H9 (cell line): ENCODE measurements at regions not wholly inside any gene's neighbourhood (a gene's known extent, or its start where the extent isn't known, plus 50 kb on each side); places are given as distances from the start of the nearest gene placed in this dataset.

Experiments
- DNase-seq: peaks from one replicate; pipeline ENCODE4 v3.0.0-alpha.2; 2017
- H2AFZ ChIP-seq: one replicate; pipeline ENCODE4 v1.6.1; 2013; ENCODE audit warnings: mild to moderate bottlenecking, low read length, control low read depth, moderate library complexity
- H2AK5ac ChIP-seq: 2 replicates; pipeline ENCODE4 v1.6.1; 2013; ENCODE audit warnings: low read length, control low read depth, mixed read lengths; ENCODE audit not compliant: insufficient read length
- H2BK120ac ChIP-seq: one replicate; pipeline ENCODE4 v1.6.1; 2013; ENCODE audit warnings: low read depth, mild to moderate bottlenecking, low read length, control low read depth, inconsistent platforms; ENCODE audit not compliant: poor library complexity, severe bottlenecking
- H2BK12ac ChIP-seq: 2 replicates; pipeline ENCODE4 v1.6.1; 2013; ENCODE audit warnings: low read length, control low read depth, mixed read lengths, low read depth; ENCODE audit not compliant: insufficient read length
- H2BK15ac ChIP-seq: 2 replicates; pipeline ENCODE4 v1.6.1; 2013; ENCODE audit warnings: low read depth, low read length, control low read depth
- H2BK20ac ChIP-seq: one replicate; pipeline ENCODE4 v1.6.1; 2013; ENCODE audit warnings: low read depth, mild to moderate bottlenecking, low read length, control low read depth, inconsistent platforms; ENCODE audit not compliant: poor library complexity, severe bottlenecking
- H2BK5ac ChIP-seq: 2 replicates; pipeline ENCODE4 v1.6.1; 2013; ENCODE audit warnings: low read length, control low read depth, mixed read lengths; ENCODE audit not compliant: insufficient read length
- H3K14ac ChIP-seq: 2 replicates; pipeline ENCODE4 v1.6.1; 2013; ENCODE audit warnings: low read length, control low read depth; ENCODE audit not compliant: insufficient read depth
- H3K18ac ChIP-seq: 2 replicates; pipeline ENCODE4 v1.6.1; 2013; ENCODE audit warnings: low read depth, mild to moderate bottlenecking, mixed read lengths, low read length, control low read depth; ENCODE audit not compliant: insufficient read length
- H3K23ac ChIP-seq: 2 replicates; pipeline ENCODE4 v1.6.1; 2013; ENCODE audit warnings: low read length, control low read depth, mixed read lengths, low read depth; ENCODE audit not compliant: insufficient read length
- H3K23me2 ChIP-seq: 2 replicates; pipeline ENCODE4 v1.6.1; 2013; ENCODE audit warnings: low read depth, mild to moderate bottlenecking, mixed read lengths, low read length, control low read depth; ENCODE audit not compliant: insufficient read length, poor library complexity, severe bottlenecking
- H3K27ac ChIP-seq: 2 replicates; pipeline ENCODE4 v1.5.1; 2013; ENCODE audit warnings: low read length, control low read depth, mixed read lengths, low read depth; ENCODE audit not compliant: insufficient read length
- H3K27me3 ChIP-seq: 2 replicates; pipeline ENCODE4 v1.6.1; 2013; ENCODE audit warnings: low read length, control low read depth, inconsistent platforms; ENCODE audit not compliant: insufficient read depth
- H3K4ac ChIP-seq: 2 replicates; pipeline ENCODE4 v1.6.1; 2013; ENCODE audit warnings: low read depth, mild to moderate bottlenecking, control low read depth, inconsistent platforms, low read length, moderate library complexity
- H3K4me1 ChIP-seq: 2 replicates; pipeline ENCODE4 v1.6.1; 2013; ENCODE audit warnings: low read length, control low read depth, inconsistent platforms; ENCODE audit not compliant: insufficient read depth
- H3K4me2 ChIP-seq: 2 replicates; pipeline ENCODE4 v1.6.1; 2013; ENCODE audit warnings: low read length, control low read depth, mixed read lengths; ENCODE audit not compliant: insufficient read length, insufficient read depth
- H3K56ac ChIP-seq: 2 replicates; pipeline ENCODE4 v1.6.1; 2013; ENCODE audit warnings: low read depth, mild to moderate bottlenecking, mixed read lengths, low read length, control low read depth; ENCODE audit not compliant: insufficient read length
- H3K79me1 ChIP-seq: 2 replicates; pipeline ENCODE4 v1.6.1; 2013; ENCODE audit warnings: low read depth, mild to moderate bottlenecking, moderate library complexity, low read length, control low read depth, inconsistent platforms; ENCODE audit not compliant: insufficient read depth, poor library complexity, severe bottlenecking
- H3K79me2 ChIP-seq: 2 replicates; pipeline ENCODE4 v1.6.1; 2013; ENCODE audit warnings: low read length, control low read depth, inconsistent platforms; ENCODE audit not compliant: insufficient read depth
- H3K9ac ChIP-seq: 2 replicates; pipeline ENCODE4 v1.6.1; 2013; ENCODE audit warnings: low read length, control low read depth, mixed read lengths; ENCODE audit not compliant: insufficient read length; ENCODE audit errors: extremely low read depth
- H3K9me3 ChIP-seq: one replicate; pipeline ENCODE4 v1.6.1; 2013; ENCODE audit warnings: low read depth, low read length, inconsistent platforms; ENCODE audit not compliant: control insufficient read depth
- H3T11ph ChIP-seq: one replicate; pipeline ENCODE4 v1.6.1; 2013; ENCODE audit warnings: mild to moderate bottlenecking, low read length, control low read depth, inconsistent platforms
- H4K20me1 ChIP-seq: one replicate; pipeline ENCODE4 v1.6.1; 2013; ENCODE audit not compliant: control insufficient read depth, insufficient read length, insufficient read depth
- H4K5ac ChIP-seq: 2 replicates; pipeline ENCODE4 v1.6.1; 2013; ENCODE audit warnings: low read depth, mild to moderate bottlenecking, mixed read lengths, low read length, control low read depth; ENCODE audit not compliant: insufficient read length
- H4K8ac ChIP-seq: replicated peaks from 2 replicates; pipeline ENCODE4 v1.6.1; 2013; ENCODE audit warnings: low read length, control low read depth, mixed read lengths, low read depth; ENCODE audit not compliant: insufficient read length
- H4K91ac ChIP-seq: 2 replicates; pipeline ENCODE4 v1.6.1; 2013; ENCODE audit warnings: low read depth, mild to moderate bottlenecking, moderate library complexity, mixed read lengths, low read length, control low read depth; ENCODE audit not compliant: insufficient read length
- H3K27ac Mint-ChIP-seq, 3 experiments: 2 replicates in 2 of 3; 3 replicates in 1 of 3; pipeline ENCODE4 v1.8.0; 2020 to 2021; ENCODE audit warnings: mixed read lengths in 3 of 3, mild to moderate bottlenecking in 1 of 3, moderate library complexity in 1 of 3
- H3K27me3 Mint-ChIP-seq: 2 replicates; pipeline ENCODE4 v1.8.0; 2021; ENCODE audit warnings: low read depth, mild to moderate bottlenecking, moderate library complexity, mixed read lengths
- H3K36me3 Mint-ChIP-seq, 3 experiments: 2 replicates in 2 of 3; 3 replicates in 1 of 3; pipeline ENCODE4 v1.8.0; 2020 to 2021; ENCODE audit warnings: low read depth in 3 of 3, mixed read lengths in 3 of 3; ENCODE audit not compliant: insufficient read depth in 1 of 3
- H3K4me1 Mint-ChIP-seq, 2 experiments: 2 replicates each; pipeline ENCODE4 v1.8.0; 2020; ENCODE audit warnings: mixed read lengths in 2 of 2
- H3K4me3 Mint-ChIP-seq, 2 experiments: 2 replicates in 1 of 2; 3 replicates in 1 of 2; pipeline ENCODE4 v1.8.0; 2020 to 2021; ENCODE audit warnings: mild to moderate bottlenecking in 2 of 2, mixed read lengths in 2 of 2, moderate library complexity in 1 of 2
- H3K9me3 Mint-ChIP-seq, 2 experiments: 2 replicates in 1 of 2; 3 replicates in 1 of 2; pipeline ENCODE4 v1.8.0; 2020; ENCODE audit warnings: mild to moderate bottlenecking in 2 of 2, mixed read lengths in 2 of 2, moderate library complexity in 1 of 2
- CTCF ChIP-seq: fragments of 200-600 bp; sonication (generic); conservative IDR thresholded peaks from 3 replicates; pipeline ENCODE4 v1.8.0; 2021; ENCODE audit warnings: antibody characterized with exemption, mild to moderate bottlenecking
- WGBS: extraction: QIAGEN DNeasy Blood & Tissue Kit; methylation state at CpG from one replicate; pipeline ENCODE4 v1.1.7; 2013; ENCODE audit warnings: missing lambda C conversion rate, low lambda C conversion rate, mixed read lengths; ENCODE audit not compliant: insufficient read length; ENCODE audit errors: extremely low coverage; 5-methylcytosine and 5-hydroxymethylcytosine counted together

- H4K8ac ChIP-seq, result no peak overlapping the region
- no peak overlapping the region for H3K56ac ChIP-seq
- H2AK5ac ChIP-seq, result no peak overlapping the region
- no peaks in the 10 kb centered on the region for H3K9me3 ChIP-seq
- no peak overlapping the region for H3K4me3 Mint-ChIP-seq
- H3K9ac ChIP-seq, result no peak overlapping the region
- H3K36me3 Mint-ChIP-seq, result peaks cover 0 to 5% (median 0%) of the 10 kb centered on the region in 3 experiments; a peak in 2 of 7 replicates
- H2AFZ ChIP-seq, result no peak overlapping the region
- H3K4me1 ChIP-seq, result no peaks in the 10 kb centered on the region
- no peak overlapping the region for H2BK120ac ChIP-seq
- H3K4ac ChIP-seq, result no peak overlapping the region
- H3K23ac ChIP-seq, result no peak overlapping the region
- H3K27ac Mint-ChIP-seq, result no peak overlapping the region
- H3T11ph ChIP-seq, result no peak overlapping the region
- no peaks in the 10 kb centered on the region for H3K27me3 ChIP-seq
- H2BK5ac ChIP-seq, result no peak overlapping the region
- no peak overlapping the region for H2BK15ac ChIP-seq
- H2BK12ac ChIP-seq, result no peak overlapping the region
- H3K18ac ChIP-seq, result no peak overlapping the region
- H4K20me1 ChIP-seq, result no peaks in the 10 kb centered on the region
- no peak overlapping the region for H4K5ac ChIP-seq
- H3K9me3 Mint-ChIP-seq, result peaks cover 10% of the 10 kb centered on the region in 2 experiments
- H3K79me1 ChIP-seq, result no peaks in the 10 kb centered on the region
- no peaks in the 10 kb centered on the region for H3K23me2 ChIP-seq
- H3K79me2 ChIP-seq, result no peaks in the 10 kb centered on the region
- H3K4me2 ChIP-seq, result no peak overlapping the region
- no peak overlapping the region for H2BK20ac ChIP-seq
- H3K27ac ChIP-seq, result no peak overlapping the region
- H3K27me3 Mint-ChIP-seq, result no peaks in the 10 kb centered on the region
- no peak for DNase-seq
- no peak for TF ChIP-seq CTCF
- H3K4me1 Mint-ChIP-seq, result no peaks in the 10 kb centered on the region
- H4K91ac ChIP-seq, result no peak overlapping the region
- WGBS, result no CpG with 5 or more reads among the region's 2 CpGs
- no peak overlapping the region for H3K14ac ChIP-seq
These were observed 61.4 kb downstream of the LRATD1 start for GRCh38 chr2:14693874-14694273.
